GM21825 (cell line): ENCODE measurements at regions not wholly inside any gene's neighbourhood (a gene's known extent, or its start where the extent isn't known, plus 50 kb on each side); places are given as distances from the start of the nearest gene placed in this dataset.
"Not testable (repeated sequence)": the region's sequence is repeated elsewhere in the genome, so short reads cannot be mapped to it uniquely, and the experiment has no call there.

Source experiments
- ATAC-seq: cut with Tn5 transposase; IDR thresholded peaks from one replicate; pipeline ENCODE4 v1.9.1; 2021; ENCODE audit warnings: mild to moderate bottlenecking, moderate library complexity; ENCODE audit not compliant: unreplicated experiment

GRCh38 chr9:95788021-95788420 is 87.5 kb upstream of the ERCC6L2 start:
- ATAC-seq, result no peak

GRCh38 chr9:95785209-95785608 is 90.3 kb upstream of the ERCC6L2 start:
- no peak for ATAC-seq

- no peak for ATAC-seq
Observed at GRCh38 chr9:95784318-95784717, 91.2 kb upstream of the ERCC6L2 start.

- ATAC-seq, result no peak
Observed at GRCh38 chr9:95783426-95783975, 92.0 kb upstream of the ERCC6L2 start.

- no peak for ATAC-seq
Observed at GRCh38 chr9:95780751-95781150, 94.7 kb upstream of the ERCC6L2 start.

GRCh38 chr9:95780121-95780520 is 95.4 kb upstream of the ERCC6L2 start:
- ATAC-seq, result no peak

- not testable (repeated sequence) for ATAC-seq
Observed at GRCh38 chr9:95779597-95779996, 95.9 kb upstream of the ERCC6L2 start.

- no peak for ATAC-seq
Observed at GRCh38 chr9:95778957-95779356, 96.5 kb upstream of the ERCC6L2 start.

- ATAC-seq, result no peak
Observed at GRCh38 chr9:95777136-95777535, 98.4 kb upstream of the ERCC6L2 start.

- no peak for ATAC-seq
Observed at GRCh38 chr9:95776176-95776575, 99.3 kb upstream of the ERCC6L2 start.

- ATAC-seq, result no peak
Observed at GRCh38 chr9:95775191-95775590, 100.3 kb upstream of the ERCC6L2 start.

GRCh38 chr9:95773053-95773418 is 102.5 kb upstream of the ERCC6L2 start:
- no peak for ATAC-seq

GRCh38 chr9:95772320-95773052 is 103.0 kb upstream of the ERCC6L2 start:
- no peak for ATAC-seq

GRCh38 chr9:95771556-95772246 is 103.8 kb upstream of the ERCC6L2 start:
- no peak for ATAC-seq

GRCh38 chr9:95770653-95771131 is 104.8 kb upstream of the ERCC6L2 start:
- ATAC-seq, result no peak

- ATAC-seq, result no peak
Observed at GRCh38 chr9:95769909-95770433, 105.5 kb upstream of the ERCC6L2 start.

- ATAC-seq, result no peak
Observed at GRCh38 chr9:95769473-95769872, 106.0 kb upstream of the ERCC6L2 start.

GRCh38 chr9:95766906-95767305 is 108.6 kb upstream of the ERCC6L2 start:
- no peak for ATAC-seq

- no peak for ATAC-seq
Observed at GRCh38 chr9:95764533-95765319, 110.8 kb upstream of the ERCC6L2 start.

- no peak for ATAC-seq
Observed at GRCh38 chr9:95763983-95764382, 111.5 kb upstream of the ERCC6L2 start.

GRCh38 chr9:95763006-95763405 is 112.5 kb upstream of the ERCC6L2 start:
- no peak for ATAC-seq
